ENCODE measurements at regions not wholly inside any gene's neighbourhood (a gene's known extent, or its start where the extent isn't known, plus 50 kb on each side); places are given as distances from the start of the nearest gene placed in this dataset.

- Mint-ChIP-seq H3K4me3 (no peak overlapping the region), H3K4me1 (ENCODE audit: low read depth) (no peaks in the 10 kb centered on the region), H3K27ac (no peak overlapping the region), H3K9me3 (peaks cover 28% of the 10 kb centered on the region), H3K36me3 (ENCODE audit: low read depth) (0 out of 2 replicates have a peak, but pooled peaks cover 5% of the 10 kb centered on the region), H3K27me3 (ENCODE audit: insufficient read depth) (no peaks in the 10 kb centered on the region)
- no peak for TF ChIP-seq CTCF (IDR thresholded peaks at IDR 0.05)
- DNase-seq = no peak
Observed at GRCh38 chr5:116964438-116964837, 389.8 kb upstream of the SEMA6A start.

GRCh38 chr5:116961021-116961420 lies 386.4 kb upstream of the SEMA6A start:
- Mint-ChIP-seq H3K4me3 (no peak overlapping the region), H3K4me1 (ENCODE audit: low read depth) (no peaks in the 10 kb centered on the region), H3K27me3 (ENCODE audit: insufficient read depth) (no peaks in the 10 kb centered on the region), H3K9me3 (peaks cover 12% of the 10 kb centered on the region), H3K27ac (no peak overlapping the region), H3K36me3 (ENCODE audit: low read depth) (0 out of 2 replicates have a peak, but pooled peaks cover 5% of the 10 kb centered on the region)
- no peak for TF ChIP-seq CTCF (IDR thresholded peaks at IDR 0.05)
- no peak for DNase-seq

- H3K4me1 Mint-ChIP-seq (ENCODE audit: low read depth) = no peaks in the 10 kb centered on the region
- H3K27ac Mint-ChIP-seq = no peak overlapping the region
- TF ChIP-seq CTCF (IDR thresholded peaks at IDR 0.05) = no peak
- peaks cover 5% of the 10 kb centered on the region for H3K9me3 Mint-ChIP-seq
- no peak for DNase-seq
- H3K27me3 Mint-ChIP-seq (ENCODE audit: insufficient read depth) = no peaks in the 10 kb centered on the region
- no peaks in the 10 kb centered on the region for H3K36me3 Mint-ChIP-seq (ENCODE audit: low read depth)
- H3K4me3 Mint-ChIP-seq = no peak overlapping the region
Observed at GRCh38 chr5:116959843-116960242, 385.2 kb upstream of the SEMA6A start.

GRCh38 chr5:116953251-116953930 lies 378.8 kb upstream of the SEMA6A start:
- Mint-ChIP-seq H3K4me1 (ENCODE audit: low read depth) (no peaks in the 10 kb centered on the region), H3K36me3 (ENCODE audit: low read depth) (no peaks in the 10 kb centered on the region), H3K9me3 (peaks cover 13% of the 10 kb centered on the region), H3K4me3 (no peak overlapping the region), H3K27me3 (ENCODE audit: insufficient read depth) (no peaks in the 10 kb centered on the region), H3K27ac (no peak overlapping the region)
- no peak for TF ChIP-seq CTCF (IDR thresholded peaks at IDR 0.05)
- no peak for DNase-seq

GRCh38 chr5:116951219-116951618 lies 376.6 kb upstream of the SEMA6A start:
- Mint-ChIP-seq H3K4me1 (ENCODE audit: low read depth) (no peaks in the 10 kb centered on the region), H3K27ac (no peak overlapping the region), H3K4me3 (no peak overlapping the region), H3K27me3 (ENCODE audit: insufficient read depth) (no peaks in the 10 kb centered on the region), H3K36me3 (ENCODE audit: low read depth) (no peaks in the 10 kb centered on the region), H3K9me3 (peaks cover 23% of the 10 kb centered on the region)
- no peak for TF ChIP-seq CTCF (IDR thresholded peaks at IDR 0.05)
- DNase-seq = no peak

Data from HFFc6 (cell line).